A673 (cell line): ENCODE measurements at regions not wholly inside any gene's neighbourhood (a gene's known extent, or its start where the extent isn't known, plus 50 kb on each side); places are given as distances from the start of the nearest gene placed in this dataset.

Experiments used
- BruUV-seq: library from RNA; stranded (reverse); fragments of 400-500 nt; replicated peaks from 2 replicates; lab custom pipeline; 2021; lab: Mats Ljungman, UMichigan
- CTCF ChIA-PET: fragments of 300-600 bp; sonication (Branson Sonifier 250); formaldehyde crosslinking; loops from one replicate; lab custom pipeline; 2022; ENCODE audit warnings: antibody characterized with exemption; lab: Charles Lee
- POLR2A ChIA-PET: fragments of 300-600 bp; sonication (Branson Sonifier 250); formaldehyde crosslinking; loops from one replicate; lab custom pipeline; 2022; ENCODE audit warnings: antibody characterized with exemption; ENCODE audit not compliant: low non-redundant PET; lab: Charles Lee
- DNase-seq: peaks from one replicate; pipeline ENCODE4 v3.0.0-alpha.2; 2015; ENCODE audit warnings: low spot score
- H3K27ac ChIP-seq: fragments of 200-600 bp; sonication (generic); 2 replicates; pipeline ENCODE4 v1.5.1; 2016; ENCODE audit warnings: mixed run types, low read depth, mild to moderate bottlenecking, mixed read lengths, antibody characterized with exemption, low read length; ENCODE audit not compliant: poor library complexity, severe bottlenecking
- H3K27me3 ChIP-seq: fragments of 200-600 bp; sonication (generic); replicated peaks from 2 replicates; pipeline ENCODE4 v1.6.1; 2017; ENCODE audit warnings: mixed run types, low read depth, mild to moderate bottlenecking, mixed read lengths, antibody characterized with exemption, low read length; ENCODE audit not compliant: insufficient read depth, poor library complexity
- H3K36me3 ChIP-seq: fragments of 200-600 bp; sonication (generic); 2 replicates; pipeline ENCODE4 v1.6.1; 2016; ENCODE audit warnings: mixed run types, mild to moderate bottlenecking, mixed read lengths, antibody characterized with exemption, low read length; ENCODE audit not compliant: insufficient read depth, poor library complexity, severe bottlenecking
- H3K4me1 ChIP-seq: fragments of 200-600 bp; sonication (generic); 2 replicates; pipeline ENCODE4 v1.6.1; 2017; ENCODE audit warnings: mixed run types, mild to moderate bottlenecking, mixed read lengths, antibody characterized with exemption, low read length; ENCODE audit not compliant: insufficient read depth, poor library complexity, severe bottlenecking
- H3K4me3 ChIP-seq: fragments of 200-600 bp; sonication (generic); 2 replicates; pipeline ENCODE4 v1.5.1; 2016; ENCODE audit warnings: low read depth, mixed run types, mild to moderate bottlenecking, mixed read lengths, low read length; ENCODE audit not compliant: poor library complexity, severe bottlenecking
- H3K9me3 ChIP-seq: fragments of 200-600 bp; sonication (generic); 2 replicates; pipeline ENCODE4 v1.6.1; 2016; ENCODE audit warnings: mixed run types, low read depth, mild to moderate bottlenecking, mixed read lengths, antibody characterized with exemption, low read length; ENCODE audit not compliant: poor library complexity, severe bottlenecking
- EZH2 ChIP-seq: fragments of 200-600 bp; sonication (generic); IDR thresholded peaks from 2 replicates; pipeline ENCODE4 v1.6.1; 2017; ENCODE audit warnings: borderline replicate concordance, low read depth, mild to moderate bottlenecking, mixed read lengths, antibody characterized with exemption, low read length; ENCODE audit not compliant: poor library complexity, severe bottlenecking
- intact Hi-C: fragments of 100-400 bp; cut with micrococcal nuclease; formaldehyde crosslinking; loops from one replicate; pipeline ENCODE4 v1.10.0; 2022; ENCODE audit not compliant: unreplicated experiment
- TF ChIP-seq, protein P1 (sequence below): fragments of 300-800, 200-600 bp; sonication (generic); conservative IDR thresholded peaks from 2 replicates; pipeline ENCODE4 v1.5.1; 2017; ENCODE audit warnings: low read depth, mild to moderate bottlenecking, antibody characterized with exemption, low read length, moderate library complexity, mixed read lengths

DNA sequence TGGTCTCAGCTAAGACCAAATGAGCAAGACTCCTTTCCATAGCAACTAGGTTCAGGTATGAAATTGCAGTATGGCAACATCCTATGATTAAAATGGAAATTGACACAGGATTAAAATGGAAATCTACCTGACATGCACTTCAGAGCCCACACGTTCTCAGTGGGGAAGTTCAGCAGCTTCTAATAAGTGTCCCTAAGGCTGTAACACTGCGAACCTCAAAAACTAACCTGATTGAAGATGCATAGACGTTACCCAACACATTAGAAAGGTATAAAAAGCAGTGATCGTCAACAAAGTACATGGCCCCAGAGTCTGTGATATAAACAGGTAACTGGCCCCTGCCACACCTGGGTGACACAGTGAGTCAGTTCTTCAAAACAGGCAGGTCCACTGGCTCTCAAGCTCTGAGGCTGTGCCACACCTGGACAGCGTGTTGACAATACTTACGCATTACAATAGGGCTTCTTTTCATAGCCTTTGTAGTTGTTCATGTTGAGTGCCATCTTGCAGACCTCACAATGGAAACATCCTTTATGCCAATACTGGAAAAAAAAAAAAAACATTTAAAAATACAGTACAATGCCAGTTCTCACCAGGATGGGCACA is 274.9 kb upstream of the NEBL start:
- Histone ChIP-seq H3K27ac (no peak overlapping the region), H3K9me3 (no peaks in the 10 kb centered on the region), H3K36me3 (no peaks in the 10 kb centered on the region), H3K4me1 (peaks cover 17% of the 10 kb centered on the region), H3K4me3 (no peak overlapping the region), H3K27me3 (no peaks in the 10 kb centered on the region)
- ChIA-PET POLR2A (interaction anchor here (0.7 kb wide), 1 partner anchor 83 kb away, joined by 4 read pairs; no protein-coding TSS in a partner anchor), CTCF (no interaction called here)
- DNase-seq, result no peak
- intact Hi-C loops, result loop anchor here (5.0 kb wide), 1 partner anchor 95 kb away; no protein-coding TSS in a partner anchor
- TSS peak; percentile 28 for BruUV-seq
- TF ChIP-seq, protein P1, sequence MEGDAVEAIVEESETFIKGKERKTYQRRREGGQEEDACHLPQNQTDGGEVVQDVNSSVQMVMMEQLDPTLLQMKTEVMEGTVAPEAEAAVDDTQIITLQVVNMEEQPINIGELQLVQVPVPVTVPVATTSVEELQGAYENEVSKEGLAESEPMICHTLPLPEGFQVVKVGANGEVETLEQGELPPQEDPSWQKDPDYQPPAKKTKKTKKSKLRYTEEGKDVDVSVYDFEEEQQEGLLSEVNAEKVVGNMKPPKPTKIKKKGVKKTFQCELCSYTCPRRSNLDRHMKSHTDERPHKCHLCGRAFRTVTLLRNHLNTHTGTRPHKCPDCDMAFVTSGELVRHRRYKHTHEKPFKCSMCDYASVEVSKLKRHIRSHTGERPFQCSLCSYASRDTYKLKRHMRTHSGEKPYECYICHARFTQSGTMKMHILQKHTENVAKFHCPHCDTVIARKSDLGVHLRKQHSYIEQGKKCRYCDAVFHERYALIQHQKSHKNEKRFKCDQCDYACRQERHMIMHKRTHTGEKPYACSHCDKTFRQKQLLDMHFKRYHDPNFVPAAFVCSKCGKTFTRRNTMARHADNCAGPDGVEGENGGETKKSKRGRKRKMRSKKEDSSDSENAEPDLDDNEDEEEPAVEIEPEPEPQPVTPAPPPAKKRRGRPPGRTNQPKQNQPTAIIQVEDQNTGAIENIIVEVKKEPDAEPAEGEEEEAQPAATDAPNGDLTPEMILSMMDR, result no peak
- TF ChIP-seq EZH2, result no peak

DNA sequence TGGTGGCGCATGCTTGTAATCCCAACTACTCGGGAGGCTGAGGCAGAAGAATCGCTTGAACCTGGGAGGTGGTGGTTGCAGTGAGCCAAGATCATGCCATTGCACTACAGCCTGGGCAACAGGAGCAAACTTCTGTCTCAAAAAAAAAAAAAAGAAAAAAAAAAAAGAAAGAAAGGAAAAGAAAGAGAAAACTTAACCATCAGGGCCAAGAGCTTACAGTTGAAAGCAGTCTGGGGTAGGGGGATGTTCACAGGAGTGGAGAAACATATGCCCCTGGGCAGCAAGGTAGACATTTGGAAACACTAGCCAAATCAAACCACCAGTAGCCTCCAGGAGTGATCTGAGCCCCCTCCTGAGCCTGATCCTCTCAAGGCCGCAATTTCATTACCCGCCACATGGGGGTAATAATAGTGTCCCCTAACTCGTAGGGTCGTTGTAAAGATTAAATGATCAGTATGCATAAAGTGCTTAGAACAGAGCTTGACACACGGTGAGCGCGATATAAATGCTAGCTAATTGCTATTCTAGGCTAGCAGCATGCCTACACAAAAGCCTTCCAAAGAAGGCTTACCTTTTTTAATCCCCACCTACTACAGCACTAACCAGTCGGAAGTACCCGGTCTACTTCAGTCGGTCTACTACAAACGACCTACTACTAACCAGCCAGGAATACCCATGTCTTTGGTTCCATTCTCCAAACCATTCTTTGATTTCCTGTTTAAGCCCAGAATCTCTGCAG is 274.3 kb upstream of the NEBL start:
- intact Hi-C loops, result loop anchor here (5.0 kb wide), 1 partner anchor 96 kb away; no protein-coding TSS in a partner anchor
- no peaks in the 10 kb centered on the region for H3K9me3 ChIP-seq
- no peaks in the 10 kb centered on the region for H3K36me3 ChIP-seq
- H3K4me1 ChIP-seq, result peaks cover 17% of the 10 kb centered on the region
- H3K27ac ChIP-seq, result no peak overlapping the region
- H3K27me3 ChIP-seq, result no peaks in the 10 kb centered on the region
- peak; percentile 62 for DNase-seq
- TF ChIP-seq EZH2, result no peak
- TF ChIP-seq, protein P1, result peak; percentile 59
- H3K4me3 ChIP-seq, result no peak overlapping the region
- POLR2A ChIA-PET, result interaction anchor here (0.6 kb wide), 1 partner anchor 387 kb away, joined by 3 read pairs; no protein-coding TSS in a partner anchor
- no TSS peak for BruUV-seq
- CTCF ChIA-PET, result no interaction called here

DNA sequence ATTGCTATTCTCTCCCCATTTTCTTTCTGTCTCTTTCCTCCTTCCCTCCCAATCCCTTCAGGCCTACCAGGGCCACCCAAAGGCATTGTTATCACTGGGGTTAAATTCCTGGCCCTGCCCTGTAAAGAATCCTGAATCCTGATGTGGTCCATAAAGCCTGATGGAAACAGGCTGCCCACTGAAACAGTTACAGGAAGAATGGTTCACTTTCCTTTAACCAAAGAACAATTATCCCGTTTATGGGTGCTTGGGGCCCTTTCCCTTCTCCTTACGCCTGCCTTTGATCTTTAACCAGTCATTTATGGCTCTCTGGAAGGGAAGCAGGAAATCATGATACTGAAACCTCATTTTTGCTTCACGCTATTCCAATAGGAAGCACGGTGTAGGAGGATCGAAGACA is 273.1 kb upstream of the NEBL start:
- Histone ChIP-seq H3K36me3 (no peaks in the 10 kb centered on the region), H3K4me3 (no peak overlapping the region), H3K4me1 (peaks cover 9% of the 10 kb centered on the region), H3K9me3 (no peaks in the 10 kb centered on the region), H3K27me3 (no peaks in the 10 kb centered on the region), H3K27ac (no peak overlapping the region)
- intact Hi-C loops, result loop anchor here (5.0 kb wide), 1 partner anchor 97 kb away; no protein-coding TSS in a partner anchor
- POLR2A ChIA-PET, result no interaction called here
- no peak for TF ChIP-seq EZH2
- TF ChIP-seq, protein P1, result no peak
- CTCF ChIA-PET, result no interaction called here
- DNase-seq, result no peak
- no TSS peak for BruUV-seq
